HG02852 (cell line): ENCODE measurements at regions not wholly inside any gene's neighbourhood (a gene's known extent, or its start where the extent isn't known, plus 50 kb on each side); places are given as distances from the start of the nearest gene placed in this dataset.

Source experiments
- ATAC-seq: cut with Tn5 transposase; IDR thresholded peaks from one replicate; pipeline ENCODE4 v1.9.1; 2021; ENCODE audit warnings: mild to moderate bottlenecking, moderate library complexity; ENCODE audit not compliant: unreplicated experiment

GRCh38 chrX:39115166-39115565 is 313.9 kb downstream of the MID1IP1 start:
- ATAC-seq = no peak

- ATAC-seq = no peak
Measured at GRCh38 chrX:39117101-39117500, 315.8 kb downstream of the MID1IP1 start.

- no peak for ATAC-seq
Measured at GRCh38 chrX:39121903-39122302, 320.6 kb downstream of the MID1IP1 start.

- no peak for ATAC-seq
Measured at GRCh38 chrX:39125834-39126233, 324.6 kb downstream of the MID1IP1 start.

- peak; percentile 50 for ATAC-seq
Measured at GRCh38 chrX:39133971-39134370, 332.7 kb downstream of the MID1IP1 start.

GRCh38 chrX:39137363-39137954 is 336.2 kb downstream of the MID1IP1 start:
- ATAC-seq = no peak

GRCh38 chrX:39140581-39140980 is 339.3 kb downstream of the MID1IP1 start:
- ATAC-seq = no peak

- peak; percentile 65 for ATAC-seq
Measured at GRCh38 chrX:39144323-39144722, 343.1 kb downstream of the MID1IP1 start.

GRCh38 chrX:39144956-39145355 is 343.7 kb downstream of the MID1IP1 start:
- ATAC-seq = peak; percentile 59

- ATAC-seq = no peak
Measured at GRCh38 chrX:39145859-39146258, 344.6 kb downstream of the MID1IP1 start.

- ATAC-seq = no peak
Measured at GRCh38 chrX:39149761-39150160, 348.5 kb downstream of the MID1IP1 start.

GRCh38 chrX:39150220-39150619 is 349.0 kb downstream of the MID1IP1 start:
- no peak for ATAC-seq

- ATAC-seq = no peak
Measured at GRCh38 chrX:39150621-39151020, 349.4 kb downstream of the MID1IP1 start.

- ATAC-seq = no peak
Measured at GRCh38 chrX:39152106-39152649, 350.9 kb downstream of the MID1IP1 start.

- no peak for ATAC-seq
Measured at GRCh38 chrX:39156051-39156450, 354.8 kb downstream of the MID1IP1 start.

GRCh38 chrX:39157006-39157405 is 355.7 kb downstream of the MID1IP1 start:
- no peak for ATAC-seq

GRCh38 chrX:39157796-39158195 is 356.5 kb downstream of the MID1IP1 start:
- ATAC-seq = no peak

- no peak for ATAC-seq
Measured at GRCh38 chrX:39158801-39159657, 357.8 kb downstream of the MID1IP1 start.

GRCh38 chrX:39159921-39160507 is 358.8 kb downstream of the MID1IP1 start:
- no peak for ATAC-seq

GRCh38 chrX:39161611-39162255 is 360.5 kb downstream of the MID1IP1 start:
- no peak for ATAC-seq

- ATAC-seq = no peak
Measured at GRCh38 chrX:39162322-39162735, 361.1 kb downstream of the MID1IP1 start.
